Inflammatory macrophage (primary cell): ENCODE measurements at regions not wholly inside any gene's neighbourhood (a gene's known extent, or its start where the extent isn't known, plus 50 kb on each side); places are given as distances from the start of the nearest gene placed in this dataset.
"Not testable (repeated sequence)": the region's sequence is repeated elsewhere in the genome, so short reads cannot be mapped to it uniquely, and the experiment has no call there.

Experiments used
- DNase-seq, 2 donors: peaks; one replicate each; pipeline ENCODE4 v3.0.0-alpha.2; 2020 to 2022

GRCh38 chr3:191148131-191148530, 50.9 kb upstream of the OSTN start:
- DNase-seq = no peak

GRCh38 chr3:191143224-191143623, 55.8 kb upstream of the OSTN start:
- no peak for DNase-seq

DNA sequence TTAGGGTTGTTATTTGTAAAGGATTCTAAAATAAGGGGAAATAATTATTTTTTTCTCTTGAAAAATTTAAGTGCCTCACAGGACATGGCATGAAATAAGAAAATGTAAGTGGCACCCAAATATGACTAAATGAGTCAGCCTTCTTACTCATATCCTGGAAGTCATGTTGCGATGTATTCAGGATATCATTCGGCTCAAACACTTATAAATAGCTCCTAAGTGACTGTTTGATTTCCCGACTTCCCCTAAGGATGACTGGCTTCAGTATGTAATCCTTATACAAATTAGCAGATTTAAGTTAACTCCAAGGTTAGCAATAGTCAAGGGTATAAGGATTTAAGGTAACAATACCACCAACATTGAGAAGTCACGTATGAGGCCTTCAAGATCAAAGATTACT, 57.3 kb upstream of the OSTN start:
- DNase-seq = peak; percentile 7 to 31

DNA sequence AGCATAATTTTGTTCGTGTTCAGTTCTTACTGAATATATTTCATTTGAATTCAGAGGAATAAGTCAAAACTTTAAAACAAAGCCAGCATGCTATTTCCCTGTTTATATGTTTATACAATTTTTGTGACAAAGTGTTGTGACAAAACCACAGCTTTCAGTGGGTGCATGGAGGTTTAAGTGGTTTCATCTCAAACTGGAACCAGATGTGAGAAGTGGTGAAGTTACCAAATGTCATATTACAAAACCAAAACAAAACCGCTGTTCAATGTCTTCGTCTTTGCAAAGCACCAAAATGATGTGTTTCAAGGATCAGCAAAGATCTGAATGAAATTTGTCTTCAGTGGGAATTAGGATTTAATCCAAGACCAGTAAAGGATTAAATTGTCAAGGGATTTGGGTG, 59.3 kb upstream of the OSTN start:
- DNase-seq = peak; percentile 30 to 39

- DNase-seq = no peak
Observed at GRCh38 chr3:191138937-191139336, 60.1 kb upstream of the OSTN start.

- DNase-seq = no peak
Observed at GRCh38 chr3:191137708-191138107, 61.3 kb upstream of the OSTN start.

DNA sequence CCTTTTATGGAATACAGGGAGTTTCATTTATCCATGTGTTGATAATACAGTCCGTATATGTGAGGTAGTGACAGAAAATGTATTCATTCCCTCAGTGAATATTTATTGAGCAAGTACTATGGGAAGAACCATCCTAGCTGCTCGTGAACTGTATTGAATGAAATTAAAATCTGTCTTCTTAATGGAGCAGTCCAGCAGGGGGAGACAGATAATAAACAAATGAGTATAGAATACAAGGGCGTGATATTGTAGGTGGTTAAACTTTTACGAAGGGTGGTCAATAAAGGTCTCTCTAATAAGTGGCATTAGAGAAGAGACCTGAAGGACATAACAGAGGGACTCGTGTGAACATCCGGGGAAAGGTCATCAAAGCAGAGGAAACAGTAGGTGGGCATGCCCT, 62.7 kb upstream of the OSTN start:
- DNase-seq = no peak

DNA sequence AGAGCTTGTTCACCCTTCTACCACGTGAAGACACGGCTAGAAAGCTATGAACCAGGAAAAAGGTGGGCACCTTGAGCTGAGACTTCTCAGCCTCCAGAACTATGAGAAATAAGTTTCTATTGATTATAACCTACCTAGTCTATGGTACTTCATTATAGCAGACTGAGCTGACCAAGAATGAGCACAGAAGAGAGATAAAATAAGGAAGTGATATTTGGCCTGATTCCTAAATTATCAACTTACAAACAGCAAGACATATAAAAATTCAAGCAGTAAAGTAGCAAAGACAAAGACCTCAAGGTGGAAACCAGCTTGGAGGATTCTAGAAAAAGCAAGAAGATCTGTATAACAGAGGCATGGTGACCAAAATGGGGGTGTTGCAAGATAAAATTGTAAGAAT, 63.9 kb upstream of the OSTN start:
- DNase-seq = no peak

- DNase-seq = no peak
Observed at GRCh38 chr3:191133359-191133758, 65.7 kb upstream of the OSTN start.

DNA sequence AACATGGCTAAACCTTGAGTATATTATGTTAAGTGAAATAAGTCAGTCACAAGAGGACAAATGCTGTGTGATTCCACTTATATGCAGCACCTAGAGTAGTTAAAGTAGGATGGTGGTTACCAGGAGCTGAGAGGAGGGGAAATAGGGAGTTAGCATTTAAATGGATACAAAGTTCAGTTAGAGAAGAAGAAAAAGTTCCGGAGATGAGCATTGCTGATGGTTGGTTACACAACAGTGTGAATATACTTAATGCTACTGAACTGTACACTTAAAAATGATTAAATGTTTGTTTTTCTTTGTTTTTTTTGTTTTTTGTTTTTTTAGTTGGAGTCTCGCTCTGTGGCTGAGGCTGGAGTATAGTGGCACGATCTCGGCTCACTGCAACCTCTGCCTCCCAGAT, 67.7 kb upstream of the OSTN start:
- no peak for DNase-seq

DNA sequence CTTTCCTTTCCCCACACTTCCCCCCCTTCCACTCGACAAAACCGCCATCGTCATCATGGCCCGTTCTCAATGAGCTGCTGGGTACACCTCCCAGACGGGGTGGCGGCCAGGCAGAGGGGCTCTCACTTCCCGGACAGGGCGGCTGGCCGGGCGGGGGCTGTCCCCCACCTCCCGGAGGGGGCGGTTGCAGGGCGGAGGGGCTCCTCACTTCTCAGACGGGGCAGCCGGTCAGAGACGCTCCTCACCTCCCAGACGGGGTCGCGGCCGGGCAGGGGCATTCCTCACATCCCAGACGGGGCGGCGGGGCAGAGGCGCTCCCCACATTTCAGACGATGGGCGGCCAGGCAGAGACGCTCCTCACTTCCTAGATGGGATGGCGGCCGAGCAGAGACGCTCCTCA, 74.2 kb upstream of the OSTN start:
- not testable (repeated sequence) for DNase-seq

GRCh38 chr3:191123946-191124345, 75.1 kb upstream of the OSTN start:
- DNase-seq = no peak

DNA sequence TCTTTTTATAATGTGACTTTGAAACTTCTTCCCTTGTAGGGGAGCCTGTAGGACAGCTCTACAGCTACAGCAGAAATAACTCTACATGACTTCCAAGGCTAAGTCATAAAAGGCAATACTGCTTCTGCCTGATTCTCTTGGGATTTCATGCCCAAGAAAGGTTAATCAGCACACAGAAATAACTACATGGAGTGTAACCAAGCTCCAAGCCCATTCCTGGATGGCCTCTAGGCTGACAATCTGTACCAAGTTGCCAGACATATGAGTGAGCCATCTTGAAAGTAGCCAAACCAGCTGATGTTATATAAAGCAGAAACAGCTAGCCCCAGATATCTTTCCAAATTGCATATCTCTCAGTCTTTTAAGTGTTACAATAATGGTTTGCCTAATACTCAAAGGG, 75.8 kb upstream of the OSTN start:
- DNase-seq = no peak

- DNase-seq = no peak
Observed at GRCh38 chr3:191120447-191121298, 78.4 kb upstream of the OSTN start.

- no peak for DNase-seq
Observed at GRCh38 chr3:191119415-191120295, 79.4 kb upstream of the OSTN start.

DNA sequence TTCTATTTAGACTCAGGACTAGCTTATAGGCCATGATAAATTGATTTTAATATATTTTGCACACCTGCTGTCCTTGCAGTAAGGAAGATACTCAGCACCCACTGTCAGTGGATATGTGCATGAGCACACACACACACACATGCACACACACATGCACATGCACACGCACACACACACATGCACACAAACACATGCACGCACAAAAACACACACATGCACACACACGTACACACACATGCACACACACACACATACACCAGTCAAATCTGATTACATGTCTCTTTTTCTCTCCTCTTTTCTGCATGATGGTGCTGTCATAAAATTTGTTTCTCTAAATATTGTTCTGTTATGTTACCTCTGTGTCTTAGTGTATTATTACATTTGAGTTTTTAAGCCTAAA, 87.3 kb upstream of the OSTN start:
- no peak for DNase-seq

GRCh38 chr3:191105418-191105817, 93.6 kb upstream of the OSTN start:
- no peak for DNase-seq

- no peak for DNase-seq
Observed at GRCh38 chr3:191100516-191100915, 98.5 kb upstream of the OSTN start.

- no peak for DNase-seq
Observed at GRCh38 chr3:191094057-191094845, 104.8 kb upstream of the OSTN start.

DNA sequence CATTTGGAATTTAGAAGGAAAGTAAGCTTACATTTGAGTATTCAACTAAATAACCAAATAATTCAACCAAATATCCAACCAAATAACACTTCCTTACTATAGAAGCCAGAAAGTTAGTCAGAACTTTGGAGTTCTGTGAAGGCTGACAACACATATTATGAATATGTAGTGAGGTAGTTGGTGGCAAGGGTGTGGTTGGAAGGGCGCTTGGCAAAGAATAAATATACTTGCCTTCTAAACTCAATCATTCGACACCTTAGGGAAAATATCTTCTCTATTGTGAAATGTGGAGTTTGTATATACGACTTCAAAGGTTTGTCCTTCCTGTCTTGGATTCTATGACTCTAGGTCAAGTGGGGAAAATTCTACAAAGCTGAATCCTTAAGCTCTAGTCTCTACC, 111.7 kb upstream of the OSTN start:
- DNase-seq = no peak

GRCh38 chr3:191085091-191085490, 114.0 kb upstream of the OSTN start:
- no peak for DNase-seq

DNA sequence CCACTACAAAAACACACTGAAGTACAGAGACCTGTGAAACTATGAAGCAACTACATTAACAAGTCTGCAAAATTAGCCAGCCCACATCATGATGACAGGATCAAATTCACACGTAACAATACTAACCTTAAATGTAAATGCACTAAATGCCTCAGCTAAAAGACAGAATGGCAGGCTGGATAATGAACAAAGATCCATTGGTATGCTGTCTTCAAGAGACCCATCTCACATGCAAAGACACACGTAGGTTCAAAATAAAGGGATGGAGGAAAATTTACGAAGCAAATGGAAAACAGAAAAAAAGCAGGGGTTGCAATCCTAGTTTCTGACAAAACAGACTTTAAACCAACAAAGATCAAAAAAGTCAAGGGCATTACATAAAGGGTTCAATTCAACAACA, 120.1 kb upstream of the OSTN start:
- not testable (repeated sequence) for DNase-seq
